HEK293 (cell line): ENCODE measurements at regions not wholly inside any gene's neighbourhood (a gene's known extent, or its start where the extent isn't known, plus 50 kb on each side); places are given as distances from the start of the nearest gene placed in this dataset.
"Not testable (repeated sequence)": the region's sequence is repeated elsewhere in the genome, so short reads cannot be mapped to it uniquely, and the experiment has no call there.

ENCODE experiments used
- CTCF ChIA-PET: fragments of 350-600 bp; formaldehyde crosslinking; extraction: SDS; loops from one replicate; lab custom pipeline; 2021; ENCODE audit warnings: antibody characterized with exemption; lab: Yijun Ruan, JAX
- POLR2A ChIA-PET: fragments of 300-600 bp; formaldehyde crosslinking; extraction: SDS; loops from one replicate; lab custom pipeline; 2020; ENCODE audit warnings: antibody characterized with exemption, inconsistent platforms; lab: Yijun Ruan, JAX
- H3K27ac ChIP-seq: fragments of 200-500 bp; sonication (Bioruptor generic); 2 replicates; pipeline ENCODE4 v1.5.1; 2014; ENCODE audit warnings: low read depth, low read length, control low read depth, inconsistent platforms; ENCODE audit errors: extremely low read depth
- H3K36me3 ChIP-seq, 2 experiments: fragments of 200-500 bp in 1 of 2; sonication (Bioruptor generic) in 1 of 2; 1 replicate in 1 of 2; 2 replicates in 1 of 2; pipeline ENCODE4 v1.5.1; 2014 to 2017; ENCODE audit warnings: inconsistent platforms in 2 of 2, low read length in 2 of 2; ENCODE audit not compliant: control insufficient read depth in 2 of 2, insufficient read depth in 1 of 2
- H3K4me1 ChIP-seq: fragments of 200-500 bp; sonication (Bioruptor generic); 2 replicates; pipeline ENCODE4 v1.5.1; 2014; ENCODE audit warnings: mild to moderate bottlenecking, low read length, inconsistent platforms; ENCODE audit not compliant: control insufficient read depth, insufficient read depth
- H3K4me3 ChIP-seq: 2 replicates; pipeline ENCODE4 v1.5.1; 2011; ENCODE audit warnings: low read depth, mild to moderate bottlenecking, control low read depth, low read length, moderate library complexity
- H3K9me3 ChIP-seq: fragments of 200-500 bp; sonication (Bioruptor generic); 2 replicates; pipeline ENCODE4 v1.5.1; 2014; ENCODE audit warnings: low read depth, low read length, inconsistent platforms; ENCODE audit not compliant: control insufficient read depth, insufficient read depth
- BCL11A ChIP-seq: fragments of 450-650 bp; formaldehyde crosslinking; IDR thresholded peaks from 2 replicates; pipeline ENCODE4 v1.5.1; 2016; ENCODE audit warnings: low read depth, missing biosample characterization, missing genetic modification characterization
- ELK4 ChIP-seq: IDR thresholded peaks from 2 replicates; pipeline ENCODE4 v1.6.1; 2011; ENCODE audit warnings: mild to moderate bottlenecking, low read depth, low read length, borderline replicate concordance
- IKZF3 ChIP-seq: fragments of 450-650 bp; IDR thresholded peaks from 2 replicates; pipeline ENCODE4 v1.5.0; 2018; ENCODE audit warnings: missing biosample characterization, mild to moderate bottlenecking, missing genetic modification characterization, moderate library complexity
- KLF10 ChIP-seq: fragments of 450-650 bp; IDR thresholded peaks from 2 replicates; pipeline ENCODE4 v1.5.1; 2018; ENCODE audit warnings: missing biosample characterization, mild to moderate bottlenecking, missing genetic modification characterization
- RBAK ChIP-seq: fragments of 450-650 bp; formaldehyde crosslinking; IDR thresholded peaks from 2 replicates; pipeline ENCODE4 v1.5.1; 2016; ENCODE audit warnings: missing biosample characterization, missing genetic modification characterization
- TRIM28 ChIP-seq: IDR thresholded peaks from 2 replicates; pipeline ENCODE4 v1.6.1; 2011; ENCODE audit warnings: low read length, control low read depth, borderline replicate concordance
- ZBTB20 ChIP-seq: fragments of 450-650 bp; formaldehyde crosslinking; IDR thresholded peaks from 2 replicates; pipeline ENCODE4 v1.5.1; 2016; ENCODE audit warnings: missing biosample characterization, missing genetic modification characterization
- ZNF121 ChIP-seq: fragments of 450-650 bp; formaldehyde crosslinking; IDR thresholded peaks from 2 replicates; pipeline ENCODE4 v1.5.1; 2016; ENCODE audit warnings: missing biosample characterization, missing genetic modification characterization
- ZNF146 ChIP-seq: fragments of 450-650 bp; formaldehyde crosslinking; IDR thresholded peaks from 2 replicates; pipeline ENCODE4 v1.5.1; 2016; ENCODE audit warnings: missing biosample characterization, missing genetic modification characterization
- ZNF16 ChIP-seq: fragments of 450-650 bp; formaldehyde crosslinking; IDR thresholded peaks from 2 replicates; pipeline ENCODE4 v1.5.1; 2016; ENCODE audit warnings: low read depth, missing biosample characterization, missing genetic modification characterization
- ZNF169 ChIP-seq: fragments of 450-650 bp; formaldehyde crosslinking; IDR thresholded peaks from 2 replicates; pipeline ENCODE4 v1.5.1; 2016; ENCODE audit warnings: missing biosample characterization, missing genetic modification characterization
- ZNF280D ChIP-seq: fragments of 450-650 bp; formaldehyde crosslinking; IDR thresholded peaks from 2 replicates; pipeline ENCODE4 v1.5.1; 2016; ENCODE audit warnings: missing biosample characterization, missing genetic modification characterization
- ZNF548 ChIP-seq: fragments of 450-650 bp; formaldehyde crosslinking; IDR thresholded peaks from 2 replicates; pipeline ENCODE4 v1.5.1; 2016; ENCODE audit warnings: missing biosample characterization, missing genetic modification characterization
- ZNF585B ChIP-seq: fragments of 450-650 bp; formaldehyde crosslinking; IDR thresholded peaks from 2 replicates; pipeline ENCODE4 v1.5.1; 2016; ENCODE audit warnings: missing biosample characterization, missing genetic modification characterization
- ZNF658 ChIP-seq: fragments of 450-650 bp; formaldehyde crosslinking; IDR thresholded peaks from 2 replicates; pipeline ENCODE4; 2016; ENCODE audit warnings: missing biosample characterization, missing genetic modification characterization
- ZNF747 ChIP-seq: fragments of 450-650 bp; formaldehyde crosslinking; IDR thresholded peaks from 2 replicates; pipeline ENCODE4 v1.5.1; 2016; ENCODE audit warnings: missing biosample characterization, missing genetic modification characterization

- no peak for TF ChIP-seq ZNF658 (tag by site-specific recombination)
- no peak for TF ChIP-seq BCL11A (tag by site-specific recombination)
- TF ChIP-seq IKZF3 (tag by site-specific recombination) = no peak
- TF ChIP-seq ZNF169 = no peak
- no peak for TF ChIP-seq ZNF585B (tag by site-specific recombination)
- TF ChIP-seq ZNF280D (tag by site-specific recombination) = no peak
- TF ChIP-seq ZNF16 (tag by site-specific recombination) = no peak
- TF ChIP-seq RBAK = no peak
Measured at GRCh38 chr7:142563470-142563869, 185.8 kb upstream of the PRSS1 start (continued).

- TF ChIP-seq ZBTB20 (tag by site-specific recombination) = no peak
- CTCF ChIA-PET = interaction anchor here (0.6 to 1.3 kb wide), 6 partner anchors 16 to 397 kb away, joined by 3 to 4 read pairs (median 3); no protein-coding TSS in a partner anchor
Measured at GRCh38 chr7:142562688-142563087, 186.6 kb upstream of the PRSS1 start.

GRCh38 chr7:142561396-142561795 lies 187.9 kb upstream of the PRSS1 start:
- H3K9me3 ChIP-seq, H3K36me3 ChIP-seq, H3K4me1 ChIP-seq, H3K4me3 ChIP-seq, H3K27ac ChIP-seq, POLR2A ChIA-PET: not testable (repeated sequence)
- CTCF ChIA-PET = interaction anchor here (0.6 kb wide), 2 partner anchors 100 to 238 kb away, joined by 4 to 5 read pairs; no protein-coding TSS in a partner anchor

More at GRCh38 chr7:142562688-142563087, 186.6 kb upstream of the PRSS1 start:
- no peaks in the 10 kb centered on the region for H3K9me3 ChIP-seq
- H3K36me3 ChIP-seq = no peaks in the 10 kb centered on the region
- H3K27ac ChIP-seq = no peak overlapping the region
- peaks cover 3% of the 10 kb centered on the region; the same call in 1 of the 2 replicates for H3K4me1 ChIP-seq
- POLR2A ChIA-PET = no interaction called here
- H3K4me3 ChIP-seq = no peak overlapping the region

- CTCF ChIA-PET = interaction anchor here (3.7 kb wide), 1 partner anchor 27 kb away, joined by 42 read pairs; no protein-coding TSS in a partner anchor
- H3K4me3 ChIP-seq, H3K27ac ChIP-seq, H3K36me3 ChIP-seq, POLR2A ChIA-PET, H3K9me3 ChIP-seq, H3K4me1 ChIP-seq: not testable (repeated sequence)
Measured at GRCh38 chr7:142560770-142561169, 188.5 kb upstream of the PRSS1 start.

GRCh38 chr7:142560166-142560565 lies 189.1 kb upstream of the PRSS1 start:
- Histone ChIP-seq H3K4me3 (no peak overlapping the region), H3K36me3 (no peaks in the 10 kb centered on the region), H3K27ac (no peak overlapping the region), H3K9me3 (no peaks in the 10 kb centered on the region), H3K4me1 (peaks cover 3% of the 10 kb centered on the region; the same call in 1 of the 2 replicates)
- ChIA-PET POLR2A (no interaction called here), CTCF (interaction anchor here (1.0 to 3.7 kb wide), 8 partner anchors 11 to 141 kb away, joined by 3 to 42 read pairs (median 4); no protein-coding TSS in a partner anchor)
- TF ChIP-seq ZNF548 (no peak), ELK4 (no peak), TRIM28 (no peak), ZNF146 (tag by site-specific recombination) (no peak), ZNF121 (tag by site-specific recombination) (no peak), KLF10 (tag by site-specific recombination) (no peak), ZNF747 (tag by site-specific recombination) (no peak)
